ENCODE measurements at regions not wholly inside any gene's neighbourhood (a gene's known extent, or its start where the extent isn't known, plus 50 kb on each side); places are given as distances from the start of the nearest gene placed in this dataset.
"Not testable (repeated sequence)": the region's sequence is repeated elsewhere in the genome, so short reads cannot be mapped to it uniquely, and the experiment has no call there.

DNA sequence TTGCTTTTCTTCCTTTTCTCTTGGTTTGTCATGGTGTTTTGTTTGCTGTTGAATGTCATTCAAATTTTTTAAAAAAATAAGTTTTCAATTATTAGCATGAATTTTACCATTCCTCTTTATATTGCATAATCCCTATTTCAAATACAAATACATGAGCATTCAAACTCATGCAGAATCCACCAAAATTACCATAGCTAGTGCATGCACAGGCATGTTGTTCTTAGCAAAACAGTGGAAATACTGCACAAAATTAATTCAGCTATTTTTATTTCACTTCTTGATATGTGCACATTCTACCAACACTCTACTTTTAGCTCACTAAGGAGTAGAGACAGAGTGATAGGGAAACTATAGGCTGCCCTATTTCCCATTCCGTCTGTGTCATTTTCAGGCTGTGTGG lies 670.1 kb upstream of the LRRN3 start:
- no peak for FAIRE-seq

DNA sequence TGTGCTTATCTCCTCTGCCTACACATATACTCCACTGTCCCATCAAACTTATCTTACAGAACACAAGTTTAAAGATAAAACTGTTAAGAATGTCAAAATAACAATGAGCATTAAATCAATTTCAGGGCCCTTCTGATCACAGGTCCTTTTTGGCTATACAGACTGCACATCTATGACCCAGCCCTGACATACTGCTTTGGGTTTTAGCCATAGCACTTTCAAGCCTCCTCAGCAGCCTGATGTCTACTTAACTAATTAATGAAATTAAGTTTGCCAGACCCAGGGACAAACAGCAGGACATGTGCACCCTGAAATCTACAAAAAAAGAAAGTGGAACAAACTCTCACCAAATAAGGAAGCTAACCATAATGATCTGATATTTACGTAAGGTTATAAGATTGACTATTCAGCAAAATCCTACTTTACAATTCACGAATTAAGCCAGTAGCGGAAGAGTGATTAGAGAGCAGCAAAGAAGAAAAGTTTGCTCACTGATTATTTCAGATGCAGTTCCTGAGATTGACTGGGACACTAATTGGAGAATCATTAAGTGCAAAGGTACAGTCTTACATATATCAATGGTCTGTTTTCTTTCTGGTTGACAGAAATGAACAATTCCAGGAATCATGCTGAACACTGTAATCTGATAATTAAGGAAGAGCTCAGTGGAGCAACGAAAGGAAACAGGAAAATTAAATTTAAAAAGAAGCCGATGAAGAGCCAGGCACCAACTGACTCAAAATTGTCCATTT lies 669.3 kb upstream of the LRRN3 start:
- no peak for FAIRE-seq

DNA sequence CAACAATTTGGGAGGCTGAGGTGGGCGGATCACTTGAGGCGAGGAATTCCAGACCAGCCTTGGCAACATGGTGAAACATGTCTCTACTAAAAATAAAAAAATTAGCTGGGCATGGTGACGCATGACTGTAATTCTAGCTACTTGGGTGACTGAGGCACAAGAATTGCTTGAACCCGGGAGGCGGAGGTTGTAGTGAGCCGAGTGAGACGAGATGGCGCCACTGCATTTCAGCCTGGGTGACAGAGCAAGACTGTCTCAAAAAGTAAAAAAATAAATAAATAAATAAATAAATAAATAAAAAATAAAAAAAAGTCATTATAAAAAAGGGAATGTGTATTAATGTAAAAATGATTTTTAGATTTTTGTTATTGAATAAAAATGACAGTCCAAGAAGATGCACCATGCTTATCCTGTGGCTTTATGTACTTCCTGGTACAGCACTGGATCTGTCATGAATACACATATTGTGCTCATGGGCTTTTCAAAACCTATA lies 658.8 kb upstream of the LRRN3 start:
- FAIRE-seq, result no peak

- FAIRE-seq, result not testable (repeated sequence)
These were observed 652.0 kb upstream of the LRRN3 start for GRCh38 chr7:110438926-110439325.

DNA sequence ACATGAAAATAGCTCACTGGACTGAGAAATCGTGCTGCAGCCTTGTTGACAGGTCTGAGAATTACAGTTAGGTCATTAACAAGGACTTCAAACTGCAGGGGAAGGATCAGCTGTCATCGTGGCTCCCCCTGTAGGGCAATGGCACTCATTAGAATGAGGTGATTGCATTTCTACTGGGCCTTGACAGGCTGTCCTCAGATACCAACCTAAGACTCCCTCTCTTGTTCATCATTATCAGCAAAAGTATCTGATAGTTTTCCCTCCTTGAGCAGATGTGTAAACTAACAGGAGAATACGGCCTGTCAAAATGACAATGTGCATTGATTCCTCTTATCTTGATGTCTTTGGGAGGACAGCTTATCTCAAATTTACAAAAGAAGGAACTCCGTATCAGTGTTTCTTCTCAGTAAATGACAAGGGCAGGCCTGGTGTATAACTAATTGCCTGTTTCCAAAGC lies 648.5 kb upstream of the LRRN3 start:
- no peak for FAIRE-seq

DNA sequence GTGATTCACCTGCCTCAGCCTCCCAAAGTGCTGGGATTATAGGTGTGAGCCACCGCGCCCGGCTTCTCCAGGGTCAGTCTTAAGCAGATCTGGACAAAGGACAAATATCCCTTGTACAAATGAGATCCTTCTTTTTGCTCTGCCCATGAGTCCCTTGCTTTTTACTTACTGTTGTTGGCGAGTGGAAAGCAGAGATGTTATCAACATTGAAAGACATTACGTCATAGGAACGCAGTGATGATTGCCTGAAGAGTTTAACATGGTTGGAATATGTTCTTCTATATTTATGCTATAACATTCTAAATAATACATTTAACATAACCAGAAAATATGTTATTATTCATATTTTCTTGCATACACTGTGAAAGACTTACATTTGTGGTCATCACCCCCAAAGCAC lies 644.3 kb upstream of the LRRN3 start:
- no peak for FAIRE-seq

DNA sequence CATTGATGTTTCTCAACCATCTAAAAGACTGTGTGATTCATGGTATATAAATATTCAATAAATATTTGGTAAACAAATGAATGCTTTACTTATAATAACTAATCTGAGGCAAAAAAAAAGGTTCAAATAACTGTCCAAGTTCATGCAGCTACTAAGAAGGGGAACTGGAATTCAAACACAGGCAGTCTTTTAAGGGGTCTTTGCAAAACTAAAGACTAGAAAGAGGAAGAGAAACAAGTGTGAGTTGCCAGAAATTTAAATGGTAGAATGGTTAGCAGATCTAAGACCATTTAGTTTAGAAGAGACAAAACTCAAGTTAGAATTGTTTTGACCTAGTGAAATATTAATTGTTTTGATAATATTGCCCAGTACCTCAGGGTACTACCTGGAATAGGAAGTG lies 642.0 kb upstream of the LRRN3 start:
- no peak for FAIRE-seq

DNA sequence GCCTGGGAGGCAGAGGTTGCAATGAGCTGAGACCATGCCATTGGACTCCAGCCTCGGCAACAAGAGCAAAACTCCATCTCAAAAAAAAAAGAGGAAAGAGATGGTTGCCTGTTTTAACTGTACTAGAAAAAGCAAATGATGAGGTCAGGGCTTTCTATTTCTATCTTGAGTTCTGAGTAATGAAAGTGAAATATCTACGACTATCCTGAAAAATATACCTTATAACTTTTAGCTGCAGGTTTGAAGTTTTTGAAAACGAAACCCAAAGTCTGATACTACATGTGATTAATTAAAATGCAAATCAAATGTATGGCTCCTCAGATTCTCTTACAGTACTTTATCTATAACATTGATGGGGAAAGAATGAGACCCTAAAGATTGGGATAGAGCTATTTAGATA lies 636.2 kb upstream of the LRRN3 start:
- FAIRE-seq, result no peak

GRCh38 chr7:110461621-110462020 lies 629.3 kb upstream of the LRRN3 start:
- no peak for FAIRE-seq

- FAIRE-seq, result no peak
These were observed 620.5 kb upstream of the LRRN3 start for GRCh38 chr7:110470420-110470819.

GRCh38 chr7:110472419-110472818 lies 618.5 kb upstream of the LRRN3 start:
- FAIRE-seq, result not testable (repeated sequence)

- FAIRE-seq, result no peak
These were observed 610.0 kb upstream of the LRRN3 start for GRCh38 chr7:110480964-110481363.

DNA sequence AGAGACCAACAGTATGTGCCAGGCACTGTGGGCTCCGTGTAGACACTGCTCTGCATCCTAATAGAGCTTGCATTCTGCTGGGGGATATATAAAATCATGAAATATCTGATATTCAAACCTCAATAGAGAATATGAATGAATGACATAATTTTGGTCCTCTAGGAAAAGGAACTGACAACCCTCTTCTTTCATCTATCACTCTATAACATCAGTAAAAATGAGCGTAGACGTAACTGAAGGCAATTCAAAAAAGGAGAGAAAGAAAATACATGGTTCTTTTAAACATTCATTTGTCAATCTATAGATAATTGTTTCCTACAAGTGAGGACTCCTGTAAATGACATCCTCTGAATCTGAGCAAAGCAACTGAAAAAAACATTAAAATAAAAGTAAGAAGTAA lies 607.4 kb upstream of the LRRN3 start:
- FAIRE-seq, result no peak

GRCh38 chr7:110484356-110484755 lies 606.6 kb upstream of the LRRN3 start:
- no peak for FAIRE-seq

- no peak for FAIRE-seq
These were observed 604.4 kb upstream of the LRRN3 start for GRCh38 chr7:110486549-110486948.

DNA sequence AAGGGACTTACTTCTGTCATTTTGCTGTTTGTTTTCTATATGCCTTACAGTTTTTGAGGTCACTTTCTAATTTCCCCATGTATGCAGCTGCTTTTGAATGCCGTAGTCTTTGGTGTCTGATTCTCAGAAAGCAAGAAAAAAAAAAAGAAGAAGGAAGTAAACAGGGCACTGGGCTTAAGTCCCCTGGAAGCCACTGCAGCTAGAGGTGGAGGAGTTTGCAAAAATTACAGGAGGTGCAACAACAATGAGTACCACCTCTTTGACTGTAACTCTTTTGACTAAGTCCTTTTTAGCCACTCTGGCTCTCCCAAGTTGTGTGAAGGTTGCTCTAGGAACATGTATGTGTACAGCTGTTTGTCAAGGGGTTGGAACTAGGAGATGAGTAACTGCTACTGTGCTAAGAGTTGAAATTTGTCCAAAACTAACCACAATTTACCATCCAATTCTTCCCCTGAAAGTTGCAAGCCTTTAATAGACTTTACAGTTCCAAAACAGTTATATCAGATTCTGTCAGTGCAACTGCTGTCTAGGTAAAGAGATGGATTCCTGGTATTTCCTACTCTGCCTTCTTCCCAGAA lies 588.0 kb upstream of the LRRN3 start:
- FAIRE-seq, result no peak

- FAIRE-seq, result no peak
These were observed 583.6 kb upstream of the LRRN3 start for GRCh38 chr7:110507369-110507768.

DNA sequence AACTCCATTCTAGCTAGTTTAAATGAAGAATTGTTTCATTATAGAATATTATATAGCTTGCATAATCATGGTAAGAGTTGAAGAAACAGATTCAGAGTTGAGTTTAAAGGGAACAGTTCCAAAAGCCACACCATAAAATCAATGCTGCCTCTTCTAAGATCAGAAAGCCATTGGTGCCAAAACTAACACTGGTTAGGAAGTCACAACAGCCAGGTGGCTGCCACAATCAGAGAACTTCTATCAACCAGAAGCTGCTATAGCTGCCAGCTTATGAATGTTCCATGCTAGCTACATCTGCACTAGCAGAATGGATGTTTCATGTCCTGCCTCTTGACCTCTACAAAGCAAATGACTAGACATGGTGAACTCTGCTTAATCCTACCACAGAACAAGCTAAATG lies 583.1 kb upstream of the LRRN3 start:
- no peak for FAIRE-seq

DNA sequence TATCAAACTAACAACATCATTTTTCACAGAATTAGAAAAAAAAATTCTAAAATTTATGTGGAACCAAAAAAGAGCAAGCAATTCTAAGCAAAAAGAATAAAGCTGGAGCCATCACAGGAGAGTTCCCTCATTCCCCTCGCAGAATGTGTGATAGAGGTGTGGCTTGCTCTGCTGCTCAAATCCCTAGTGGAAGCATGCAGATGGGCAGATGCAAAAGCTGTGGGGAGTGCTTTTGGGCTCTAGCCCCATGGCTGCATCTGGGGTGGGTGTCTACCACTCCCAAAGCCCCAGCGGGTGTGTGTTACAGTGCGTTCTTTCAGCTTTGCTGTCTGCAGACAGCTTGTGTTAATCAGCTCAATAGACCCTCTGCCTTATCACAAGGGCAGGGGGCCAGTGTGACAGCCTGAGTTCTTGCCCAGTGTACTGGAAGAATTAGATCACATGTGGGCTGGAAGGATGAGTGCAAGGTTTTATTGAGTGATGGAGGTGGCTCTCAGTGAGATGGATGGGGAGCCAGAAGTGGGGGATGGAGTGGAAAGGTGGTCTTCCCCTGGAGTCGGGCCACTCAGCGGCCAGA lies 575.9 kb upstream of the LRRN3 start:
- not testable (repeated sequence) for FAIRE-seq

GRCh38 chr7:110519851-110520250 lies 571.1 kb upstream of the LRRN3 start:
- FAIRE-seq, result no peak

GRCh38 chr7:110521357-110521911 lies 569.5 kb upstream of the LRRN3 start:
- no peak for FAIRE-seq

DNA sequence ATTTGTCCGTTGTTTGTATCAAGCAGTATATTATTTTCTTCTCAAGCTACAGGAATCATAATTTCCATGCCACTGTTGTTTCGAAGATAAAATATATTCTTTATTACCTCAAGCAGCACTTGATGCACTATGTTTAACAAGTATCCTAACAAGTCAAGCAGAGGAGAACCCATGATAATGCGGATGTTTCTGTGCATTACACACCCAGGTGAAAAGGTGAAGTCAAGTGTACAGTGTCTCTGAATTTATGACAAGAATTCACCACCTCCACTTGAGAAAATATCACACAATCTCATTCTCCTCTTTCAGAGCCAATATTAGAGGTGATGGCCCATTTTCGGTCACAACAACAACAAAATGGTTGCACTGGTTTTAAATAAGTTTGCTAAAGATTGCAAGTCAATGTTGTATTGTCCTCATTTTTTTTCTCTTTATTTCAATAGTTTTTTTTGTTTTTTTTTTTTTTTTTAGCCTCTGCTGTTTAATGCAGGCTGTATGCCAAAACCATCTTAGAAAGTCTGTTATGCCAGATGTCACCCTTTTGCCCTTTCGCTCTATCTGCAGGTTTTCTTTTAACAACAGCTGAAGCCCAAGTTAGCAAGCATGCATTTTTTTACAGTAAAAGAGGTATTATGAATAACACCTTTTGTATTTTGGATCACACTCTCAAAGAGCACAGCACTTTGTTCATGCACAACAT lies 568.7 kb upstream of the LRRN3 start:
- no peak for FAIRE-seq

GRCh38 chr7:110522761-110523200 lies 568.1 kb upstream of the LRRN3 start:
- FAIRE-seq, result no peak

Data from endometrium (tissue), 2 donors.